ENCODE measurements at regions not wholly inside any gene's neighbourhood (a gene's known extent, or its start where the extent isn't known, plus 50 kb on each side); places are given as distances from the start of the nearest gene placed in this dataset.

DNA sequence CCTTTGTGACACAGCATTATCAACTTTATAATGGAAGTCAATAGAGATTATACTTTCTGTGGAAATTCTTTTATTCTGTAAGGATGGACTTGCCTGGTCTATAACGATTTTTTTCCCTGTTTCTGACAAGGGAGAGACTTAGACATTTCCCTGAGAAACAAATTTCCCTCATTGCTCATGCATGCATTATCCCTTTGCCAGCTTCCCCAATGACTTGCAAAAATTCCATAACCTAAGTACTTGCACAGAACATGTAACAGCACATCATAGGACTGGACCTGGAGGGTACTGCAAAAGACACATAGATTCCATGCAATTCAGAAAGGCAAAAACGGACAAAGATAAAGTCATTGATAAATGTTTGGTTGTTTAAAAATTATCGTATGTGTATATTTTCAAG lies 166.7 kb downstream of the FHIP1A start:
- no peaks in the 10 kb centered on the region for H3K79me2 ChIP-seq (ENCODE audit: control insufficient read depth, insufficient read depth, low read length)
- peak in 1 of 2 donors; percentile 30 for DNase-seq (ENCODE audit: low read depth in 2 of 2)

DNA sequence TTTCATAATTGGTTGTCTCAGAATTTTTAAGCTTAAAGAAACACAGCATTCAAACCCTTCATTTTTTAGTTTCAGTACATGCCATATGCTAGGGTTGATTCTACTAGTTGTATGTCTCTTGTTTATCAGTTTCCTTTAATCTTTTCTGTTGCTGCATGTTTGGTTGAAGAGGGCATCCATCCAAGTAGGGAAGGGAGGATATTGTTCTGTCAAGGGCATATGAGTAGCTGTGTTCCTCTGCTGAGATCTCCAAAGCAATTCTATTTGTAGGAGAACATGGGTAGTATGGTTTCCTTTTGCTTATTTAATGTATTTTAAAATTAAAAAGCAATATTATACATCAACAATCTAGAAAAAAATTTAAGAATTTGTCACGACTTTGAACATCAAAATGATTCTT lies 167.7 kb downstream of the FHIP1A start:
- Histone ChIP-seq H3K9me3 (ENCODE audit: control insufficient read depth, insufficient read depth, low read depth, low read length) (no peaks in the 10 kb centered on the region), H3K4me3 (replicated peaks in 1 of 4; ENCODE audit: control extremely low read depth in 1 of 4, insufficient read depth in 1 of 4, low read depth in 3 of 4, low read length in 4 of 4) (no peak overlapping the region), H4K20me1 (ENCODE audit: control insufficient read depth, extremely low read depth, insufficient read depth, low read length) (no peaks in the 10 kb centered on the region), H3K36me3 (ENCODE audit: control insufficient read depth, insufficient read depth, low read length) (no peaks in the 10 kb centered on the region), H3K4me1 (ENCODE audit: control insufficient read depth, extremely low read depth, insufficient read depth, low read length) (no peaks in the 10 kb centered on the region), H3K4me2 (ENCODE audit: extremely low read depth, insufficient read depth, low read length) (no peak overlapping the region), H3K79me2 (ENCODE audit: control insufficient read depth, insufficient read depth, low read length) (no peaks in the 10 kb centered on the region), H2AFZ (ENCODE audit: low read length) (no peak overlapping the region), H3K27me3 (ENCODE audit: control insufficient read depth, insufficient read depth, low read length) (no peaks in the 10 kb centered on the region), H3K27ac (ENCODE audit: insufficient read depth, low read length) (no peak overlapping the region), H3K9ac (ENCODE audit: insufficient read depth, low read length) (no peak overlapping the region)
- no peak for TF ChIP-seq EZH2 (IDR thresholded peaks at IDR 0.05; ENCODE audit: low read length, missing control alignments)
- TF ChIP-seq, protein P1, sequence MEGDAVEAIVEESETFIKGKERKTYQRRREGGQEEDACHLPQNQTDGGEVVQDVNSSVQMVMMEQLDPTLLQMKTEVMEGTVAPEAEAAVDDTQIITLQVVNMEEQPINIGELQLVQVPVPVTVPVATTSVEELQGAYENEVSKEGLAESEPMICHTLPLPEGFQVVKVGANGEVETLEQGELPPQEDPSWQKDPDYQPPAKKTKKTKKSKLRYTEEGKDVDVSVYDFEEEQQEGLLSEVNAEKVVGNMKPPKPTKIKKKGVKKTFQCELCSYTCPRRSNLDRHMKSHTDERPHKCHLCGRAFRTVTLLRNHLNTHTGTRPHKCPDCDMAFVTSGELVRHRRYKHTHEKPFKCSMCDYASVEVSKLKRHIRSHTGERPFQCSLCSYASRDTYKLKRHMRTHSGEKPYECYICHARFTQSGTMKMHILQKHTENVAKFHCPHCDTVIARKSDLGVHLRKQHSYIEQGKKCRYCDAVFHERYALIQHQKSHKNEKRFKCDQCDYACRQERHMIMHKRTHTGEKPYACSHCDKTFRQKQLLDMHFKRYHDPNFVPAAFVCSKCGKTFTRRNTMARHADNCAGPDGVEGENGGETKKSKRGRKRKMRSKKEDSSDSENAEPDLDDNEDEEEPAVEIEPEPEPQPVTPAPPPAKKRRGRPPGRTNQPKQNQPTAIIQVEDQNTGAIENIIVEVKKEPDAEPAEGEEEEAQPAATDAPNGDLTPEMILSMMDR (conservative IDR thresholded peaks at IDR 0.05 in 1 of 2, IDR thresholded peaks at IDR 0.05 in 1 of 2; ENCODE audit: low read depth in 1 of 2, low read length in 2 of 2), result no peak
- DNase-seq (ENCODE audit: low read depth in 2 of 2), result no peak

More for the DNA sequence above, 166.7 kb downstream of the FHIP1A start:
- Histone ChIP-seq H3K36me3 (ENCODE audit: control insufficient read depth, insufficient read depth, low read length) (no peaks in the 10 kb centered on the region), H3K9ac (ENCODE audit: insufficient read depth, low read length) (no peak overlapping the region), H3K27me3 (ENCODE audit: control insufficient read depth, insufficient read depth, low read length) (no peaks in the 10 kb centered on the region), H4K20me1 (ENCODE audit: control insufficient read depth, extremely low read depth, insufficient read depth, low read length) (no peaks in the 10 kb centered on the region), H3K4me1 (ENCODE audit: control insufficient read depth, extremely low read depth, insufficient read depth, low read length) (no peaks in the 10 kb centered on the region), H3K4me2 (ENCODE audit: extremely low read depth, insufficient read depth, low read length) (no peak overlapping the region), H2AFZ (ENCODE audit: low read length) (no peak overlapping the region), H3K4me3 (replicated peaks in 1 of 4; ENCODE audit: control extremely low read depth in 1 of 4, insufficient read depth in 1 of 4, low read depth in 3 of 4, low read length in 4 of 4) (no peak overlapping the region), H3K27ac (ENCODE audit: insufficient read depth, low read length) (no peak overlapping the region), H3K9me3 (ENCODE audit: control insufficient read depth, insufficient read depth, low read depth, low read length) (no peaks in the 10 kb centered on the region)
- TF ChIP-seq EZH2 (IDR thresholded peaks at IDR 0.05; ENCODE audit: low read length, missing control alignments), result no peak
- TF ChIP-seq, protein P1 (conservative IDR thresholded peaks at IDR 0.05 in 1 of 2, IDR thresholded peaks at IDR 0.05 in 1 of 2; ENCODE audit: low read depth in 1 of 2, low read length in 2 of 2), result no peak

DNA sequence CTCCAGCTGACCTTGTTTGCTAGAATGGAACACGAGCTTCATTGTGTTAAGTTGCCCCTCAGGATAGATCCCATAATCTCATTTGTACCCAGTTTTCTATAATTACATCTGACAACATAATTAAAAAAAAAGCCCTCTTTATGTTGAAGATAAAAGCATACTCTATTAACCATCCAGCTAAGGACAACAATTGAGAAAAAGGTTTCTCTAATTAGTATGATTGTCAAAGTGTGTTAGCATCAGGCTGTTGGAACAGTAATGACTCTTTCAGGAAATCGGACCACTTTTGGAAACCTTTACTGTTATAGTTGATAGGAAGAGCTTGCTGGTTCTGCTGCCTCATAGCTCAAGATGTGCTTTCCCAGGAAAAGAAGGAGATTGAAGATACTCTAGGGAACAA lies 172.6 kb downstream of the FHIP1A start:
- Histone ChIP-seq H4K20me1 (ENCODE audit: control insufficient read depth, extremely low read depth, insufficient read depth, low read length) (no peaks in the 10 kb centered on the region), H2AFZ (ENCODE audit: low read length) (no peak overlapping the region), H3K4me1 (ENCODE audit: control insufficient read depth, extremely low read depth, insufficient read depth, low read length) (no peaks in the 10 kb centered on the region), H3K4me3 (replicated peaks in 1 of 4; ENCODE audit: control extremely low read depth in 1 of 4, insufficient read depth in 1 of 4, low read depth in 3 of 4, low read length in 4 of 4) (no peak overlapping the region), H3K9ac (ENCODE audit: insufficient read depth, low read length) (no peak overlapping the region), H3K27me3 (ENCODE audit: control insufficient read depth, insufficient read depth, low read length) (no peaks in the 10 kb centered on the region), H3K79me2 (ENCODE audit: control insufficient read depth, insufficient read depth, low read length) (no peaks in the 10 kb centered on the region), H3K4me2 (ENCODE audit: extremely low read depth, insufficient read depth, low read length) (no peak overlapping the region), H3K36me3 (ENCODE audit: control insufficient read depth, insufficient read depth, low read length) (no peaks in the 10 kb centered on the region), H3K27ac (ENCODE audit: insufficient read depth, low read length) (no peak overlapping the region), H3K9me3 (ENCODE audit: control insufficient read depth, insufficient read depth, low read depth, low read length) (no peaks in the 10 kb centered on the region)
- TF ChIP-seq, protein P1 (conservative IDR thresholded peaks at IDR 0.05 in 1 of 2, IDR thresholded peaks at IDR 0.05 in 1 of 2; ENCODE audit: low read depth in 1 of 2, low read length in 2 of 2), result no peak
- no peak for TF ChIP-seq EZH2 (IDR thresholded peaks at IDR 0.05; ENCODE audit: low read length, missing control alignments)
- no peak for DNase-seq (ENCODE audit: low read depth in 2 of 2)

Measured in fibroblast of lung (primary cell).